ENCODE measurements at regions not wholly inside any gene's neighbourhood (a gene's known extent, or its start where the extent isn't known, plus 50 kb on each side); places are given as distances from the start of the nearest gene placed in this dataset.

DNA sequence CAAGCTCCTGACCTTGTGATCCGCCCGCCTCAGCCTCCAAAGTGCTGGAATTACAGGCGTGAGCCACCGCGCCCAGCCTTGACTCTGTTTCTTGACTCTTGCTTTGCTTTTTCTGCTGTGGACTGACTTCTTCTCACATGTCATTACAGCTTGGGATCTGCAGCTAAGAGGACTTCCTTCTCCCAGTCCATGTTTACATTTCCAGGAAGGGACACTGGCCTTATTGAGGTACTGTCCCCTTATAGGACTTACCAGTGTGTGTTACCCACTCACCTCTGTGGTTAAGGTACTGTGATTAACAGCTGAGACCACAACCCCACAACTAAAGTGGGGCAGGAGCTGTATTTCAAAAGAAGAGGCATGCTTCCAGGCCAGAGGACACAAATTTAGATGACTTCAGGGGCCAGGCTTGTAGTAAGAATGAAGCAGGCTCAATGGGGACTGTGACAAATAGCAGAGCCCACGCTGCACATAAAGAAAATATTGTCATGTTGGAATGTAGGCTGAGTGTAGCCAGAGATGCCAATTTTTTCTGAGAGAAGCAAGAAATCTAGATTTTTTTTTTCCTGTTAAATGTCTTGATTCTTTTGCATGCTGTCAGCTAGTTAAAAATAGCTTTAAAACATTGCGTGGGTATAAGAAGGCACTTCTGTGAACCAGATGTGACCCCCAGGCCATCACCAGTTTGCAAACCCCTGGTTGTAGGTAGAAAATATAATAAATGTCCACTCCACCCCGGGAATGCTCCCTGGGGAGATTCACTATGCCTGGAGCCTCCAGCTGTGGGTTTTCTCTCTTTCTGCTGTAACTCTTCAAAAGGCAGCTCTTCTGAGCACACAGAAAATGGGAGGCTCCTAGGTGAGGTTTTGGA, 75.0 kb downstream of the PTPDC1 start:
- DNase-seq: no peak

DNA sequence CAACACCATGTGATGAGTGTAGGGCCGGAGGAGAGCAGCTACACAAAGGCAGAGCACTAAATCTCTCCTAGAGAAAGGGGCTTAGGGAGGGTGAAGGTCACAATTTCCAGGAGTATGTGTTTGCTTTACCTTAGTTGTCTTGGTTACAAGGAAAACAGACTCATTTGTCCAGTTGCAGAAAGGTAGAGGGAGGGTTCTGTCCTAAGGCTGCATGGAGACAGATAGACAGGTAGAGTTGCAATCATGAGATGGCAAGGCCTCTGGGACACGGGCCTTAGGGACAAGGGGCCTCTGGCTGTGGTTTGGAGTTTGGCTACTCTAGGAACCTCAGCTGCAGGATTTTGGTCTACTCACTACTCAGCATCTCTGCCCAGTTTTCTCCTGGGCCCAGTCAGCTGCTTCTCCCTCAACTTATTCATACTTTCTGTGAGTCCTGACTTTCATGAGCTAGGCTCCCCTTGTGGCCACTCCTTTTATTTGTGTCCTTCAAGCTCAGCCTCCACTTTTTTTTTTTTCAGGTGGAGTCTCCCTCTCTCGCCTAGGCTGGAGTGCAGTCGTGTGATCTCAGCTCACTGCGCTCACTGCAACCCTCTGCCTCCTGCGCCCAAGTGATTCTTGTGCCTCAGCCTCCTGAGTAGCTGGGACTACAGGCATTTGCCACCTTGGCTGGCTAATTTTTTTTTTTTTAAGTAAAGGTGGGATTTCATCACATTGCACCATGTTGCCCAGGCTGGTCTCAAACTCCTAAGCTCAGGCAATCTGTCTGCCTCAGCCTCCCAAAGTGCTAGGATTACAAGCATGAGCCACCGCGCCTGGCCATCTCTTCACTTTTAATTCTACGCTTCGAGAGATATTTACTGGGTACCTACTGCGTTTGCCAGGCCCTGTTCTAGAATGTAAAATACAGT, 76.6 kb downstream of the PTPDC1 start:
- DNase-seq: no peak

DNA sequence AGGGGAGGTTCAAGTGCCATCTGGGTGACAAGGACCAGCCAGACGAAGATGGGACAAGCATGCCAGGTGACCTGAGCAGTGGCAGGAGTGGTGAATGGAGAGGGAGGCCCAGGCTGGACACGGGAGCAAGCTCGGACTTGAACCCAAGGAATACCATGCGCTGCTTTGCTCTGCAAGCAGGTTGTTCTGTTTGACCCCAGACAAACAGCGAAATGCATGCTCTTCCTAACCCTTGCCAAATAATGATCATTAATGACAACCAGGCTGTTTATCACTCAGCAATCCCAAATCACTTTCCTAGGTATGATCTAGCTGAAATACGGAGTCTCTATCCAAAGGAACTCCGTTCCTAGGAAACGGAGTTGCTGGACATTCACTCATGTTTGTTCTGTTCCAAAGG, 77.4 kb downstream of the PTPDC1 start:
- DNase-seq: no peak

DNA sequence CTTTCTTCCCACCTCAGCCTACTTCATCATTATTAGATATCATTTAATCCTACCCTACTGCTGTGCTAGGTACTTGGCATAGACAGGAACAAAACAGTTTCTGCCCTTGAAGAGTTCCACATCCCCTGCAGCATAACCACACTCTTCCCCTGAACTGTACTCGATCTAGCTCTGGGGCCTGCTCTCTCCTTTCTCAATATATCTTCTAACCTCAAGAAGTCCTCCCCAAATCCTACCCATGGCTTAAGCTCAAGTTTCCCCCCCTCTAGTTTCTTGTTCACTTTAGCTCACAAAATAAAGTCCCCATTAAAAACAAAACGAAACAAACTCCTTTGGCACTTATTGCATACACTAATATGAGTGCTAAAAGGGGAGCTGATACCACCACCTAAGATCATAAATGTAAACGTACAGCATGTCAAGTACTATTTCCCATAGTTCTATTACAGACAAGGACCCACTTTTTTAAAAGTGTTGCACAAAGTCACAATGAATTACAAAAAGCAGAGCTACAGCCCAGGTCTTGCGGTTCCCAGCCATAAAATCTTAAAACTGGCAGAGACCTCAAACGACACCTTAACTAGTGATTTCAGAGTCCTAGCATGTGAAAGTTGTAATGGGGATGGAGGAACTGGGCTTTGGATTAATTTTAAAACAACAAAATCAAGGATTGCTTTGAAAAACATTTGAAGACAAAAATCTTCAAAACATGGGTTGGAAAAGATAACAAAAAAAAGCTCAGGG, 80.7 kb downstream of the PTPDC1 start:
- DNase-seq: no peak

DNA sequence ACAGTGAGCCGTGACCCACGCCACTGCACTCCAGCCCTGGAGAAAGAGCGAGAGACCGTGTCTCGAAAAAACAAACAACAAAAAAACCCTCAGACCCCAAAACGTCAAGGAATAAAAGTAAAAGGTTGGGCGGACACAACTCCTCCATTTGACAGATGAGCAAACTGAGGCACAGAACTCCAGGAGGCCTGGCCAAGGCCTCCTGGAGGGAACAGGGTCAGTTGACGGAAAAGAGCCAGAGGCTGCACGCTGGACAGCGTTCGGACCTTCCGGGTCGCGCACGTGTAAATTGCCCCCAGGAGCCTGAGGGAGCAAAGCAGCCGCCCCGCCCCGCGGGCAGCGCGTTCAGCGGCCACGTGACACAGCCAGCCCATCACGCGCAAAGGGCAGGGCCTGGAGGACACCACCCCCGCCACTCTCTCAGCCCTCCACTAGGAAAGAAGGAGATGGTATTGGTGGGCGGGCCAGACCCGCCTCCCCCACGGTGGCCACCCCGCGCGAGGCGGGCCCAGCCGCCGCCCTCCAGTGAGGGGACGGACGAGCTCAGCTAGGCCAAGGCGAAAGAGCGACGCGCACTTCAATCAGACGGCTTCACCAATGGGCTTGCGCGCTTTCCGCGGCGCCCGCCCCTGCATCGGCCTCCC, 81.5 kb downstream of the PTPDC1 start:
- peak; percentile 99 for DNase-seq

DNA sequence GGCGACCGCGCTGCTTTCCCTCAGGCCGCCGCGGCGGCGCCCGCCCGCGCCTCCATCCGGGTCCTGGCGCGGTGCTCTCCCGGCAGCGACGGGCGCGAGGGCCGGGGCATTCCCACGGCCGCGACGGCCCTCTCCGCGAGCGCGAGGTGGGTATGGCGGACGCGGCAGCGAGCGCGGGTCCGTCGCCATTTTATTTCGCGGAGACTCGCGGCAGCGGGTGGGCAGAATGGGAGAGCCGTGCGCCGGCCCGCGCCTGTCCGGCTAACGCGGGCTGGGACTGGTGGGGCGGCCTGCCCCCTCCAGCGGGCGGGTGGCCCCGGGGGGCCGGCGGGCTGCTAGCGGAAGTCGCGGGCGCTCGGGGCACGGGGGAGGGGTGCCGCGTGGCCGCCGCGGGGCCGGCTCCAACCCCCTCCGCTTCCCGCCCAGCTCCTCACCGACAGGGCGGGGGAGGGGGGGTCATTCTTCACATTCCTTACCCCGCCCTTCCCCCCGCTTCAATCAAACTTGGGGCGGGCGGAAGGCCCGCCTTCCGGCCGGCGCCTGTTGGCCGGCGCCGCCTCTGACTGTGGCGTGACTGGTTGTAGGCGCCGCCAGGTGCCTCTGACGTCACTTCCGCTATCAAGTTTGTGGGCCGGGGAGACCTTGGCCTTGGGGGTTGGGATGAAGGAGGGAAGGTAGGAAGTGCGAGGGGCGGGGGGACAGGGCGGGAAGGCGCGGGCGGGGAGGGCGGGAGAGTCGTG, 82.1 kb downstream of the PTPDC1 start:
- peak; percentile 98 to 99 for DNase-seq

DNA sequence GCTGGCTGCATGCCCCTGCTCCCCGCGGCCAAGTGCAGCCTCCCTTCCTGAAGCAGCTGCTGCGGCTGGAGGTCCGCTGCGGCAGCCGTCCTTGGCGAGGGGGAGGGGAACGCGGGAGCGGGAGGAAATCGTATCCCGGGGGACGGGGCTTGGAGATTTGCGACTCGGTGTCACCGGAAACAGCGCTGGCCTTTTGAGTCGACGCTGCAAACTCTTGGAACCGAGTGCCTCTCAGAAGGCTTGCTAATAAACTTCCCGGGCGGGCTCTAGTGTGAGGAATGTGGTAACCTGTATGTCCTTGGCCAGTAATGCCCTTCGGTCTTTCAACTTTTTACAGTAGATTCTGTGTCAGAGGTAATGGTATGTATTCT, 82.7 kb downstream of the PTPDC1 start:
- DNase-seq: no peak

DNA sequence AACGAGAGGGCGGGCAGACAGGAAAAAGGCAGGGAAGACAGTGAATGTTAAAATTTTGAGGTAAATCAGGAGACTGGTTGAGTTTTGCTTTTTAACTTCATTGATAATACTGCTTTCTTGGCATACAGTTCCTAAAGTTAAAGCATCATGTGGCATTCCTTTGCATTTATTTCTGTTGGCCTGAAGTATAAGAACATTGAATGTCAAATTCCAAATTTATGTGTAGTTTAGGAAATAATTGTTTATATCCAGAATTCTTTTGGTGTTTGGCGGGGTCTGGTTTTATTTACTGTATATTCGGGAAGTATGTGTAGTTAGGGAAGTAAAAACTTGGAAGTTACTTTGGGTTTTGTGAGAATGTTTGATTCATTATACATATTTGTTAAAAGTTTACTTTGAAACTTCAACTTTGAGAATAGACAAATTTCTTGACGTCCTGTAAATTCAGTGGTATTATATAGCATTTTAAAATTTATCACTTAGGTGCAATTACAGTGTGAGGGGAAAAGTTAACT, 83.2 kb downstream of the PTPDC1 start:
- peak in 1 of 2 donors; percentile 23 for DNase-seq

DNA sequence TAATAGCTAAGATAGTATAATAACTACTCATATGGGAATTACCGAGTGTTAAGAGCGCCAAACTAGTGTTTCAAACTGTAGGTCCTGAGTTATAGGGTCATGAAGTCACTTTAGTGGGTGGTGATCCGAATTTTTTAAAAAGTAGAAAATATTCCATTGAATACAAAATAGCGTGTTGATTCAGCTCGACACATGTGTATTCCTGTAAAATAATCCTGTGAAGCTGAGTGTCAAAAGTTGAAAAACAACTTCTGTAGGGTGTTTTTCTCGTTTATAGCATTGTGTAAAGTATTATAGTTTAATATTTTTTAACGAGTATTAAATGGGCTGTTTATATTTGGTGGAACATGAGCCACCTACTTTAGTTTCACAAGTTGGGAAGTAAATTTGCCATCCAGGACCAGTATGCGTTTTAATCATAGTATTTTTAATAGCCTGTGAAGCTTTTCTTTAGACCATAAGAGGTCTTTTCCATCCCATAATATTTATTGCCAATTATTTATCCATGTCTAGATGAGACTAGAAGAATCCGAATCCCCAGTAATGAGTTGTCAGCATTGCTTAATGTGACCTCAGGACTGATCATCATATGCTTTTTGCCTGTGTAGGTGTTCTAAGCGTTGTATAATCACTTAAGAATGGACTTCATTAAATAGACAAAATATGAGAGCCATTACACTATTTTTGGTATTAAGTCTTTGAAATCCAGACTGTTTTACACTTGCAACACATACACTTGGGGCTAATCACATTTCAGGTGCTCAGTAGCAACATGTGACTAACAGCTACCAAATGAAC, 84.1 kb downstream of the PTPDC1 start:
- peak; percentile 63 to 66 for DNase-seq

DNA sequence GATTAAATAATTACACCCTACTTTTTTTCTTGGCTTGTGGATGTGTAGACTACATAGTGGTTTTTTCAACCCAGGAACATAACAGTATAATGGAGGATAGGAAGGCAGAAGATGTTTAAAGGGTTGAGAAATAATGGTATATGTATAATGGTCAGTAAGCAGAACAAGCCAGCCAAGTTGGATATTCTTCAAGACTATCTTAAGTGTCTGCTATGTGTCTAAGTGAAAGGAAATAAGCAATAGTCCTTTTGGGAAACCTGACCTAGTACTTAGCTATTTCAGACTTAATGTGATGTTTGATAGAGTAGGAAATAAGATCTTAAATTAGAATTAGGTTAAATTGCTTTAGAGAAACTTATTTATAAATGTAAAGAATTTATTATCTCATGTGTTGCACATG, 85.7 kb downstream of the PTPDC1 start:
- DNase-seq: no peak

DNA sequence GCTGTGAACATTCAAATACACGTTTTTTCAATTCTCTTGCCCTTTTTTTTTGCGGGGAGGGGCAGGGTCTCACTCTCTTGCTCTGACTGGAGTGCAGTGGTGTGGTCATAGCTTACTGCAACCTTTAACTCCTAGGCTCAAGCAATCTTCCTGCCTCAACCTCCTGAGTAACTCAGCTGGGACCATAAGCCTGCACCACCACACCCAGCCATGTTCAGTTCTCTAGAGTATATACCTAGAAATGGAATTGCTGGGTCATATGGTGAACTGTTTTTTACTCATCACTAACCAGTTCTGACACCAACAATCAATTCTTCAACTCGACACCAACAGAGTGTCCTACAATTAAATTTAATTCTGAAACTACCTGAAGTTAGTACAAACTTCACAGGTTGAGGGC, 85.5 kb upstream of the ZNF169 start:
- DNase-seq: no peak

DNA sequence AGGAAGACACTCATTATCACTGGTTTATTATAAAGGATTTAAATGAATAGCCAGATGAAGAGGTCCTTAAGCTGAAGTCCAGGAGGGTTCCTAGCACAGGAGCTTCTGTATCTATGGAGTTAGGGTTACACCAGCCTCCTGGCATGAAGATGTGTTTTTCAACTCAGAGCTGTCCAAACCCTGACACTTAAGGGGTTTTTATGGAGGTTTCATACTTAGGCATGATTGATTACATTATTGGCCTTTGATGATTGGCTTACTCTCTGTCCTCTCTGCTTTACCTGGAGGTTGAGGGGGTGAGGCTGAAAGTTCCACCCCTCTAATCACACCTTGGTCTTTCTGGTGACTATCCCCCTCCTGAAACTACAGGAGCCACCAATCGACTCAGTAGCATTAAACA, 84.9 kb upstream of the ZNF169 start:
- no peak for DNase-seq

DNA sequence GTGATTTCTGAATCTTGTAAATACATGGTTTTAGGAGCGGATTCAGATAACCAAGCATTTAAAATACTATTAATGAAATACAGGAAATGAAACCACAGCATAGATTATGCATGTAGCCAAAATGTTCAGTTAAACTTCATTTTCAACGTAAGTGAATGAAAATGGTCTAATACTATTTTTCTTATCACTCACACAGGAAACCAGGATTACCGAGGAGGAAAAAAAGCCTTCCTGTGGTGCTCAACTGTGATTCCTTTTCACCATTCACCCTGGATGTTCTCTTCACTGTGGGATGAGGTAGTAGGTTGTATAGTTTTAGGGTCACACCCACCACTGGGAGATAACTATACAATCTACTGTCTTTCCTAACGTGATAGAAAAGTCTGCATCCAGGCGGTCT, 83.4 kb upstream of the ZNF169 start:
- no peak for DNase-seq

DNA sequence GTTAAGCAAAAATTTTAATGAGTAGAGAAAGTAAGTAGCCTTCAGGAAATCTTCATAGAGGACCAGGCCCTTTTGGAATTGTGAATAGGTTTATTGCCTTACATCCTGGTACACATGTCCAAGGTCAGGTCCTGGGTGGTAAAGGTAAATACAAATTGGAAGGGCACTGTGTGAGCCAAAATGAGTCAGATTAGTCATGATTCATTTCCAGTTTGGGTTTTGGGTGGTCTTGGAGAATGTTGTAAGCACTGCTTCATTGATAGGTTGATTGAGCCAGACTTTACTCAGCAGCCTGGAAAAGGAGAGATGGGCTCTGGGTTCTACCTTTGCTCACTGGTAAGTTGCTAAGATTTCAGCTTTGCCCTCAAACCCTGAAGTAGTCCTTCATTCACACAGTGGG, 82.5 kb upstream of the ZNF169 start:
- no peak for DNase-seq

DNA sequence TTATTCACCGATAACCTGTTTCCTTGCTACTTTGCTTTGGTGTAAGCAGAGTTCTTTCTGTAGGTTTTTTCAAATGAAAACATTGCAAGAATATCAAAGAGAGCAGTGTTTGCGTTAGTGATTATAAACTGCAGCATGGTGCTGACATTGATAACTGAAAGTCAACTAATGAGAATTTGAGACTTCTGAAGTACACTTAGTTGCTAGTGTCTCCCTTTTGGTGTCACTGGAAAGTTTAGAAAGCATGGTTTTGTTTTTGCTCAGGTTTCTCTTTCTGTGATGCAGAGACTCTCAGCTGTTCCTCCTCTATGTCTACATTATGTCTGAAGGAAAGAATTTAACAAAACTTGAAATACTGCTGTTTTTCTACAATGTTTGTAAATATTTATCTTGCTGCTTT, 80.2 kb upstream of the ZNF169 start:
- no peak for DNase-seq

DNA sequence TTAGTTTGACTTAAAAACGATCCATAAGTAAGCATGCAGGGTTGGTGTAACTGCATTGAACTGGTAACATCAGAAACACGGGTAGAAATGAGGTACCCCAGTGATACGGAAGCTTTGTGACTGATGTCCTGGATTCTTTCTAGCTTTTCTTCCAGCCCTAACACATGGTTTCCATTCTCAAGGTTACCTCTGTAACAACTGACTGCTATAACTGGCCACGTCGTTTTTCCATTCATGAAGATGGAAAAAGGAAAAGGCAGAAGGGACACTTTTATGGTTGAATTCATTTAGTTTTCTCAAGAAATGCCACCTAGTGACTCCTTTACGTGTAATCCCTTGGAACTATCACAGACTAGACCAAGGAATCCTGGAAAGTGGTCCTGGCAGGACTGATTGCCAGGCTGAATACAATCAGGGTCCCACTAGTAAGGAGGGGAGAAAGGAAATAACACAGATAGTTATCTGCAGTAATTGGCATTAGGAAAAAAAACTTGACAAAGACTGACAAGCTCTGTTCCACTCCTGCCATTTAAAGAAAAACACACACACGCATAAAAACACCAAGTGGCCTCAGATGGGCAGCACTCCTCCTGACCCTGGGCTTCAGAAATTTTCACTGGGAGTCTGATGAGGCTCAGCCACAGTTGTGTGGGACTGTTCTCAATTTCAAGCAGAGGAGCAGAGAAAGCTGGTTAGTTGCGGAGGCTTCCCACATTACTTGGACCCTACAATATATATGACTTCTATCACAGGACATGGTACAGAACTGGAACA, 77.5 kb upstream of the ZNF169 start:
- no peak for DNase-seq

DNA sequence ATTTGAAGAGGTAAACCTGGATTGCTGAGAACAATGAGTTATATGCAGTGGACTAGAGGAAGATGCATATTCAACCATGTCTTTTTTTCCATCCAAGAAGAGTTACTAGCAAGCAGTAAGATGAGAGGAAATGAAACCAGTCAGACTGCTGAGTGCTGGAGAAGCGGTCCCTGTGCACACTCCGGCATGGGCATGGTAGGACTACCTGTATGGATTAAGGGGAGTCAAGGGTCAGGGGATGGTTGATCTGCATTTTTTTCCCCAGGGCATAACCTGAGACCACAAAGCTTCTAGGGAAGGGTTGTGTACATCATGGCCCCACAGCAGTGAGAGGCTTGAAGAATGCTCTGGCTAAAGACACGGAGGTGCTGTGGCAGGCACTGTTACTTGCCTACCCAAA, 76.6 kb upstream of the ZNF169 start:
- no peak for DNase-seq

DNA sequence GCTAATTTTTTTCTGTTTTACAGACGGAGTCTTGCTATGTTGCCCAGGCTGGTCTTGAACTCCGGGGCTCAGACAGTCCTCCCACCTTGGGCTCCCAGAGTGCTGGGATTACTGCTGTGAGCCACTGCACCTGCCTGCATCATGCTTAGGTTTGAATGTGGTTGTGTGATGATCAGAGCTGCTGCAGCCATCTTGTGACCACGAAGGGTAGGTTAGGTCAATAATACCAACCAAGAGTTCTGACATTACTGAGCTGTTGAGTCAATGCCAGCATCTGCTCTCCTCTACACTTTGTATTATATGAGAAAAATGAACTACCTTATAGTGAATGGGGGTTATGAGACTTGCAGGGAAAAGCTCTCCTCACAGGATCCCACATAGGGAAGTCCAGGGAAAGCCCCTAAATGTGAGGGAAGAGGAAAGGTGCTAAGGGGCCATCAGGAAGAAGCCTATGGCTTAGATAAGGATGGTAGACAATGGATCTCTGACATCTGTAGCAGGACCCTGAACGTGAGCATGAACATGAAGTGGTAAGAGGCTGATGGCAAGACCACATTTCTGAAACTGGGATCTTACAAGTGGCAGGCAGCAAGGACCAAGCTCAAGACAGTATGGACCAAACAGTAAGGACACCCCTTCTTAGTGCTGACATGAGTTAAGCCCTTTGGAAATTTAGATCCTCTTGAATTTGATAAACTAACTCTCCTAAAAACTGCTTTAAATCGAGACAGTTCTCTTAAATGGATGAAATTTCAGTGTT, 75.7 kb upstream of the ZNF169 start:
- DNase-seq: no peak

DNA sequence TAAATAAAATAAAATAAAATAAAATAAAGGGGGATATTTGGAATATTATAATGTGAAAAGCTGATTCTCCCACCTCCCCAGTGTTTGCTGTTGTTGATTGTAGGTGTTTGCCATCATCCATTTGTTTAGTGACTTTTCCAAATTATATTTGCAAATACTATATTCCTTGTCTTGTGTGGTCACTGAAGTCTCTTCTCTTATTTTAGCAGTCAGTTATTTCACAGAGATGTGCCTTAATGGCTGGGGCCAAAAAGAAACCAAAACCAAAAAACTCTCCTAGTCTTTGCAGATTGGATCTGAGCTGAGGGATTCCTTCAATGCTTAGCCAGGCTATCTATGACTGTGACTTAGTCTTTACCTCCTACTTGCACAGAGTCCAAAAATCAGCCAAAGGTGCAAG, 70.9 kb upstream of the ZNF169 start:
- no peak for DNase-seq
